ENCODE measurements at regions not wholly inside any gene's neighbourhood (a gene's known extent, or its start where the extent isn't known, plus 50 kb on each side); places are given as distances from the start of the nearest gene placed in this dataset.

- no peak for DNase-seq (ENCODE audit: low read depth)
- H3K4me3 ChIP-seq (ENCODE audit: low read depth, low read length) = no peak overlapping the region
- TF ChIP-seq CTCF (IDR thresholded peaks at IDR 0.05; ENCODE audit: insufficient read depth, low read depth, low read length, missing control alignments) = no peak
Observed at GRCh38 chr6:41411961-41412360, 76.6 kb downstream of the NCR2 start.

GRCh38 chr6:41413250-41413649, 77.8 kb downstream of the NCR2 start:
- DNase-seq (ENCODE audit: low read depth) = no peak
- H3K4me3 ChIP-seq (ENCODE audit: low read depth, low read length) = no peak overlapping the region
- TF ChIP-seq CTCF (IDR thresholded peaks at IDR 0.05; ENCODE audit: insufficient read depth, low read depth, low read length, missing control alignments) = no peak

GRCh38 chr6:41416501-41416837, 81.1 kb downstream of the NCR2 start:
- DNase-seq (ENCODE audit: low read depth) = no peak
- no peak overlapping the region for H3K4me3 ChIP-seq (ENCODE audit: low read depth, low read length)
- no peak for TF ChIP-seq CTCF (IDR thresholded peaks at IDR 0.05; ENCODE audit: insufficient read depth, low read depth, low read length, missing control alignments)

GRCh38 chr6:41418741-41419140, 83.3 kb downstream of the NCR2 start:
- DNase-seq (ENCODE audit: low read depth) = no peak
- H3K4me3 ChIP-seq (ENCODE audit: low read depth, low read length) = no peak overlapping the region
- TF ChIP-seq CTCF (IDR thresholded peaks at IDR 0.05; ENCODE audit: insufficient read depth, low read depth, low read length, missing control alignments) = no peak

- no peak for DNase-seq (ENCODE audit: low read depth)
Observed at GRCh38 chr6:41419385-41419784, 84.0 kb downstream of the NCR2 start.

GRCh38 chr6:41420186-41420585, 84.8 kb downstream of the NCR2 start:
- DNase-seq (ENCODE audit: low read depth) = no peak
- no peak overlapping the region for H3K4me3 ChIP-seq (ENCODE audit: low read depth, low read length)
- TF ChIP-seq CTCF (IDR thresholded peaks at IDR 0.05; ENCODE audit: insufficient read depth, low read depth, low read length, missing control alignments) = no peak

More at GRCh38 chr6:41419385-41419784, 84.0 kb downstream of the NCR2 start:
- no peak for TF ChIP-seq CTCF (IDR thresholded peaks at IDR 0.05; ENCODE audit: insufficient read depth, low read depth, low read length, missing control alignments)
- H3K4me3 ChIP-seq (ENCODE audit: low read depth, low read length) = no peak overlapping the region

- TF ChIP-seq CTCF (IDR thresholded peaks at IDR 0.05; ENCODE audit: insufficient read depth, low read depth, low read length, missing control alignments) = no peak
- H3K4me3 ChIP-seq (ENCODE audit: low read depth, low read length) = no peak overlapping the region
- no peak for DNase-seq (ENCODE audit: low read depth)
Observed at GRCh38 chr6:41422161-41422560, 86.8 kb downstream of the NCR2 start.
